Spleen (tissue), 7 donors: ENCODE measurements at regions not wholly inside any gene's neighbourhood (a gene's known extent, or its start where the extent isn't known, plus 50 kb on each side); places are given as distances from the start of the nearest gene placed in this dataset.

Experiments used
- POLR2A ChIP-seq, 3 donors: fragments of 450-650 bp; IDR thresholded peaks; one replicate each; pipeline ENCODE4 v1.5.1; 2017; ENCODE audit warnings: antibody characterized with exemption in 3 of 3, mild to moderate bottlenecking in 1 of 3
- TF ChIP-seq, protein P1 (sequence below), 11 experiments: fragments of 200-600 bp in 7 of 11; fragments of 450-650 bp in 4 of 11; sonication (generic) in 4 of 11; IDR thresholded peaks in 8 of 11; conservative IDR thresholded peaks in 3 of 11; 1 replicate in 7 of 11; 2 replicates in 4 of 11; pipeline versions ENCODE4 v1.4.0 to v1.8.0; 2016 to 2021; ENCODE audit warnings: antibody characterized with exemption in 11 of 11, inconsistent platforms in 4 of 11, mild to moderate bottlenecking in 1 of 11
- donor health status: DM: no; HTN: no; CAD: no; lungs with moderate emphysema.
- donor health status: DM: no; HTN: no; CAD: no.
- donor health status: DM: no; HTN: no; CAD: no.

DNA sequence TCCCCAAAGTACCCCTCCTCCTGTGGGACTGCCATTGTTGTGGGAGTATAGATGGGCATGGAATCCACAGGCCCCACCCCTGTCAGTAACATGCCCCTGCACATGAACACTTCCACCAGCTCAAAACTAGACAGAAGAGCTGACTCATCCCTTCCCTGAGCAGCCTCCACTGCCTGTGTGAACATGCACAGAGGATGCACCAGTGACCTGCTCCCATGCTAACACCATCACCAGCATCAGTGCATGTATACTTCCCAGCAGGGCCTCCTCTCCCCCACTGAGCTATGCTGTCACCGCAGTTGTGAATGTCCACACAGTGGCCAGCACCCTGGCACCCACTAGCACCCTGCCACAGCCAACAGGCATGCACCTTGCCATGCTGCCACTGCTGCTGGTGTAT lies 939.8 kb downstream of the EFNA5 start:
- TF ChIP-seq, protein P1, sequence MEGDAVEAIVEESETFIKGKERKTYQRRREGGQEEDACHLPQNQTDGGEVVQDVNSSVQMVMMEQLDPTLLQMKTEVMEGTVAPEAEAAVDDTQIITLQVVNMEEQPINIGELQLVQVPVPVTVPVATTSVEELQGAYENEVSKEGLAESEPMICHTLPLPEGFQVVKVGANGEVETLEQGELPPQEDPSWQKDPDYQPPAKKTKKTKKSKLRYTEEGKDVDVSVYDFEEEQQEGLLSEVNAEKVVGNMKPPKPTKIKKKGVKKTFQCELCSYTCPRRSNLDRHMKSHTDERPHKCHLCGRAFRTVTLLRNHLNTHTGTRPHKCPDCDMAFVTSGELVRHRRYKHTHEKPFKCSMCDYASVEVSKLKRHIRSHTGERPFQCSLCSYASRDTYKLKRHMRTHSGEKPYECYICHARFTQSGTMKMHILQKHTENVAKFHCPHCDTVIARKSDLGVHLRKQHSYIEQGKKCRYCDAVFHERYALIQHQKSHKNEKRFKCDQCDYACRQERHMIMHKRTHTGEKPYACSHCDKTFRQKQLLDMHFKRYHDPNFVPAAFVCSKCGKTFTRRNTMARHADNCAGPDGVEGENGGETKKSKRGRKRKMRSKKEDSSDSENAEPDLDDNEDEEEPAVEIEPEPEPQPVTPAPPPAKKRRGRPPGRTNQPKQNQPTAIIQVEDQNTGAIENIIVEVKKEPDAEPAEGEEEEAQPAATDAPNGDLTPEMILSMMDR (IDR thresholded peaks at IDR 0.05 in 8 of 11, conservative IDR thresholded peaks at IDR 0.05 in 3 of 11), result no peak
- TF ChIP-seq POLR2A (IDR thresholded peaks at IDR 0.05), result no peak
